GM06990 (cell line): ENCODE measurements at regions not wholly inside any gene's neighbourhood (a gene's known extent, or its start where the extent isn't known, plus 50 kb on each side); places are given as distances from the start of the nearest gene placed in this dataset.

ENCODE experiments used
- DNase-seq: peaks from one replicate; pipeline ENCODE4 v3.0.0-alpha.2; 2011; ENCODE audit not compliant: insufficient read length; ENCODE audit errors: extremely low read depth
- H3K27me3 ChIP-seq: replicated peaks from 2 replicates; pipeline ENCODE4 v1.6.0; 2011; ENCODE audit warnings: low read length; ENCODE audit not compliant: control insufficient read depth, insufficient read depth
- H3K36me3 ChIP-seq: 2 replicates; pipeline ENCODE4 v1.5.1; 2011; ENCODE audit warnings: low read length; ENCODE audit not compliant: control insufficient read depth, insufficient read depth
- H3K4me3 ChIP-seq: replicated peaks from 2 replicates; pipeline ENCODE4 v1.5.1; 2011; ENCODE audit warnings: low read depth, mild to moderate bottlenecking, control low read depth, low read length
- TF ChIP-seq, protein P1 (sequence below): IDR thresholded peaks from 2 replicates; pipeline ENCODE4 v1.5.1; 2011; ENCODE audit warnings: low read length, control low read depth, mild to moderate bottlenecking, inconsistent platforms; ENCODE audit not compliant: insufficient read depth, poor library complexity, severe bottlenecking

DNA sequence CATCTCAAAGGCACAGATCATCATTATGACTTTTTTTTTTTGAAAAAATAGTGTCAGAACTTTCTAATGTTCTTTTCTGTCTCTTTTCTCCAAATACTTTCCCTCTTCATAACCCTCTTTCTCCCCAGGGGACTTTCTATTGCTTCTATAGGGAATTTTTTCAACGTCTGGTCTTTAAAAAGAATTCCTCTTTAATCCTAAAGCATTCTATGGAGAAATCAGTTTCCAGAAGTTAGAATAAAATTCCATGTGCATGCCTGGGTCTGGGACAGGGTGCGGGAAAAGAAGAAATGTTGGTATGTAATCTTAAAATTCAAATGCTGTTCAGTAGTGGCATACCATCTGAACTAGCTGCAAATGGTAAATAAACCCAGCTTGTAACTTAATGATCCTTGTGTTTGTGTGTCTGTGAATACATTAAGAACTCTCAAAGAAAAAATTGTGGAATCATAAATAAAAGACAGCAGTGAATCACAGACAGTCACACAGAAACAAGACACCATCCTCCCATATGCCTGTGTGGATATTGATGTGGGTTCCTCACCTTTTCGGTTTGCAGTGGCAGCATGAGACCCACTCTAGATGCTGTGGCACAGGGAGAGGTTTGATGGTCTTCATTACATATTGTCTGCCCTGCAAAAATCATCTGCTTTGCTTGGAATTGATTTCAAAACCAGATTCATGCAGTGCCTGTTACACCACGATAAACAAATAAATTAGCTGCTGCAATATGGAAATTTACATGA, 374.7 kb upstream of the NRP1 start:
- TF ChIP-seq, protein P1, sequence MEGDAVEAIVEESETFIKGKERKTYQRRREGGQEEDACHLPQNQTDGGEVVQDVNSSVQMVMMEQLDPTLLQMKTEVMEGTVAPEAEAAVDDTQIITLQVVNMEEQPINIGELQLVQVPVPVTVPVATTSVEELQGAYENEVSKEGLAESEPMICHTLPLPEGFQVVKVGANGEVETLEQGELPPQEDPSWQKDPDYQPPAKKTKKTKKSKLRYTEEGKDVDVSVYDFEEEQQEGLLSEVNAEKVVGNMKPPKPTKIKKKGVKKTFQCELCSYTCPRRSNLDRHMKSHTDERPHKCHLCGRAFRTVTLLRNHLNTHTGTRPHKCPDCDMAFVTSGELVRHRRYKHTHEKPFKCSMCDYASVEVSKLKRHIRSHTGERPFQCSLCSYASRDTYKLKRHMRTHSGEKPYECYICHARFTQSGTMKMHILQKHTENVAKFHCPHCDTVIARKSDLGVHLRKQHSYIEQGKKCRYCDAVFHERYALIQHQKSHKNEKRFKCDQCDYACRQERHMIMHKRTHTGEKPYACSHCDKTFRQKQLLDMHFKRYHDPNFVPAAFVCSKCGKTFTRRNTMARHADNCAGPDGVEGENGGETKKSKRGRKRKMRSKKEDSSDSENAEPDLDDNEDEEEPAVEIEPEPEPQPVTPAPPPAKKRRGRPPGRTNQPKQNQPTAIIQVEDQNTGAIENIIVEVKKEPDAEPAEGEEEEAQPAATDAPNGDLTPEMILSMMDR, result no peak

DNA sequence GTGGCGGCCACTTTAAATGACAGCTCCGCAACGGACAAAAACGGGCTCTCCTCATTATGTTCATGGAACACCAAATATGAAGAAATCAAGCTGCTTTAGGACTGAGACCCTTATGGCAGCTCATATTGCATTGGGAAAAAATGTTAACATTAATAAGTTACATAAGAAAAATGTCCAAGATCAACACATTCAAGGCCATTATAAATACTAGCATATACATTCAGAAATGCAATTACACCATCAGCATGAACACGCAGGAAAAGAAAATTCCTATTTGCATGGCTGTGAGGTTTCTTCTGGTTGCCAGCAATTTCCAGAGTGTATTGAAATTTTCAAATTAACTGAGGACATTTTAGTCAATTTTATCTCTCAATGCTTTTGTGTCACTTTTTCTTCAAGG, 374.1 kb upstream of the NRP1 start:
- H3K36me3 ChIP-seq, result no peaks in the 10 kb centered on the region

More for the DNA sequence above, 374.7 kb upstream of the NRP1 start:
- Histone ChIP-seq H3K36me3 (no peaks in the 10 kb centered on the region), H3K27me3 (no peaks in the 10 kb centered on the region), H3K4me3 (no peak overlapping the region)
- no peak for DNase-seq

DNA sequence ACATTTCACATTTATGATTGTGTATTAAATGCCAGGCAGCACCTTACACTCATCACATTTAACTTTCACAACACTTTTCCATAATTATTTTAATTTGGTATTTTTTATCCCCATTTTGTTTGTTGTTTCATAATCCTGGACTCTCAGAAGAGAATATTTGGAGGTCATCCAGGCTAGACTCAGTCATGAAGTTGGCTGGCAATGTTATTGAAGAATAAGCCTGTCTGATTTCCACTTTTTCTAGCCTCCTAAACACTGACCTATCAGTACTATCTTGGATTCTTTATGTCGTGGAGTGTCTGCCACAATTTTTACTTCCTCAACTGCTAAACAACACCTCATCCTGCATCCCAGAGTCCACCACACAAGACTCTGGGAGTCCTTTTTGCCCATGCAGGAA, 372.3 kb upstream of the NRP1 start:
- H3K27me3 ChIP-seq, result no peaks in the 10 kb centered on the region
- no peak for DNase-seq
- TF ChIP-seq, protein P1, result no peak
- no peak overlapping the region for H3K4me3 ChIP-seq
- no peaks in the 10 kb centered on the region for H3K36me3 ChIP-seq

More for the DNA sequence above, 374.1 kb upstream of the NRP1 start:
- Histone ChIP-seq H3K4me3 (no peak overlapping the region), H3K27me3 (no peaks in the 10 kb centered on the region)
- TF ChIP-seq, protein P1, result no peak
- DNase-seq, result no peak

DNA sequence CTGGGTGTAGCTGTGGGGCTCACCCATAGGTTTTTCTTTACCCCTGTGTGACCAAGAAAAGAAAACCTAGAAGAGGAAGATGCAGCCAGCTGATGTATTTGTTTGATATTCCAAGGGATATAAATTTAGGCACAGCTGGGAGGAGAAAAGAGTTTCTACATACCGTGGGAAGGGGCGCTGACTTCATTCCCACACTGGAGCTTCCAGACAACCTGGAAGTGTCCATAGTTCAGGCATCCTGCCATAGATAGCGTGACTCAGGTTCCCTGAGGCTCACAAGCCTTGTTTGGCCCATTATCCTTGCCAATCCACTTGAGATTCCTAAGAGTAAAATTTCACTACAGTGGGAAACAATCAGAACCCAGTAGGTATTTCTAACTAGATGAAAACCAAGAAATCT, 371.7 kb upstream of the NRP1 start:
- Histone ChIP-seq H3K27me3 (no peaks in the 10 kb centered on the region), H3K36me3 (no peaks in the 10 kb centered on the region), H3K4me3 (no peak overlapping the region)
- DNase-seq, result no peak
- TF ChIP-seq, protein P1, result no peak

DNA sequence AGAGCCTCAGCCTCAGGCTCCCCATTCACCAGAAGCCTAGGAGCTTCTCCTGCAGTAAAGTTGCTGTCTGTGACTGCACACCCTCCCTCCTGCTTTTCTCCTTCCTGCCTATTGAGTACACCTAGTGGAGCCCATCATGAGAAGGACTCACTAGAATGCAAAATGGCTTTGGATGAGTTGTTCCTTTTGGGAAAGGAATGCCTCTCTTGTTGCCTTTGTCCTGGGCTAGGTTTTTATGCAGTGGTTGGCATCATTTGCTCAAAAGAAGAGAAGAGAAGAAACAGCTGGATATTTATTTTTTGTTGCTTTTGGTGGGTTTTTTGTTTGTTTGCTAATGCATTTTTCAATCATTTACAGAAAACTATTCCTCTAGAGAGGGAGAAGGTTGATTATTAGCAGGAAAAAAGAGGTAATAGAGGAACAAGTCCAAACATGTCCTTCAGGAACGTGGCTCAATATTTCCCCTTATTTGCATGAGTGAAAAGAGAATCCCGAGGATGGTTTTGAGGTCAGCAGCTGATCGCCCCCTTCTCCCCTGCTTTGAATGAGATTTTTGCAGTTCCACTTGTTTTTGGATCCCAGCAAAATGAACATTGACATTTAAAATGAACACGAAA, 369.9 kb upstream of the NRP1 start:
- H3K4me3 ChIP-seq, result no peak overlapping the region
- TF ChIP-seq, protein P1, result no peak
- H3K36me3 ChIP-seq, result no peaks in the 10 kb centered on the region
- no peak for DNase-seq
- no peaks in the 10 kb centered on the region for H3K27me3 ChIP-seq
